ENCODE measurements at regions not wholly inside any gene's neighbourhood (a gene's known extent, or its start where the extent isn't known, plus 50 kb on each side); places are given as distances from the start of the nearest gene placed in this dataset.

DNA sequence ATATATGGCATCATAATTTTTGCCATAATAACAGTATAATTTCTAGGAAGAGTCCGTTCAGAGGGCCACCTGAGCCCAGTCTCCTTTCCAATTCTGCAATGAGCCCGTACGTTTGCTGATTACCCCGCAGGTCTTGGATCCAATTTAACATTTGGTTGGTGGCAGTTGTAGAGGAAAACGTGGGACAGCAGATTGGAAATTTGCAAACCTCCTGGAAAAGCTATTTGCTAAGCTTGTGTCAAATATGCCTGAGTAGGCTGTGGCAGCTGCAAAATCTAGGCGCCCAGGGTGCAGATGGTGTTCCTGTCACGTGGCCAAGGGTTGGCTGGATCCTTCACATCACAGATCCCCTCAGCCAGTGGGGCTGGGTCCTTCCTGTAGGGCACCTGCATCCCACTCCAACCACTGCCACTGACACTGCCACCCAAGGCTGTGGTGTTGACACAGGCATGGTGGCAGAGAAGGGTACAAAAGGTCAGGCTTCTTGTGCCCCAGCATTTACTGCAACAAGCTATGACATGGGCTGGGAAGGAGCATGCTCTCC is 174.8 kb upstream of the SYT6 start:
- Histone ChIP-seq H3K27ac (ENCODE audit: extremely low read depth, low read depth, low read length) (no peak overlapping the region), H3K9me3 (ENCODE audit: control insufficient read depth, insufficient read depth, low read depth, low read length) (no peaks in the 10 kb centered on the region), H3K36me3 (ENCODE audit: control insufficient read depth in 2 of 2, insufficient read depth in 1 of 2, low read length in 2 of 2) (no peaks in the 10 kb centered on the region), H3K4me1 (ENCODE audit: control insufficient read depth, insufficient read depth, low read length) (no peaks in the 10 kb centered on the region), H3K4me3 (ENCODE audit: low read depth, low read length) (no peak overlapping the region)
- CTCF ChIA-PET, result interaction anchor here (0.8 to 2.7 kb wide), 2 partner anchors 18 to 87 kb away, joined by 3 to 16 read pairs; no protein-coding TSS in a partner anchor
- TF ChIP-seq ZNF37A (tag by site-specific recombination; IDR thresholded peaks at IDR 0.05) (no peak), ZNF112 (tag by site-specific recombination; IDR thresholded peaks at IDR 0.05) (no peak), AEBP2 (tag by site-specific recombination; IDR thresholded peaks at IDR 0.05; ENCODE audit: borderline replicate concordance) (no peak), ZNF311 (tag by site-specific recombination; IDR thresholded peaks at IDR 0.05; ENCODE audit: borderline replicate concordance) (no peak), ZNF580 (tag by site-specific recombination; IDR thresholded peaks at IDR 0.05) (no peak), ZNF621 (tag by site-specific recombination; IDR thresholded peaks at IDR 0.05) (no peak), ZNF292 (tag by site-specific recombination; IDR thresholded peaks at IDR 0.05; ENCODE audit: borderline replicate concordance, low read depth) (no peak), ZNF341 (tag by site-specific recombination; IDR thresholded peaks at IDR 0.05; ENCODE audit: low read depth) (no peak), ZNF221 (tag by site-specific recombination; IDR thresholded peaks at IDR 0.05; ENCODE audit: borderline replicate concordance) (no peak), MEIS1 (CRISPR knock-in tag; IDR thresholded peaks at IDR 0.05; ENCODE audit: borderline replicate concordance) (no peak), ZNF692 (tag by site-specific recombination; IDR thresholded peaks at IDR 0.05) (no peak), TCF7L2 (IDR thresholded peaks at IDR 0.05; ENCODE audit: borderline replicate concordance, low read depth, low read length) (no peak), GLIS2 (tag by site-specific recombination; IDR thresholded peaks at IDR 0.05) (no peak)
- TF ChIP-seq, protein P1, sequence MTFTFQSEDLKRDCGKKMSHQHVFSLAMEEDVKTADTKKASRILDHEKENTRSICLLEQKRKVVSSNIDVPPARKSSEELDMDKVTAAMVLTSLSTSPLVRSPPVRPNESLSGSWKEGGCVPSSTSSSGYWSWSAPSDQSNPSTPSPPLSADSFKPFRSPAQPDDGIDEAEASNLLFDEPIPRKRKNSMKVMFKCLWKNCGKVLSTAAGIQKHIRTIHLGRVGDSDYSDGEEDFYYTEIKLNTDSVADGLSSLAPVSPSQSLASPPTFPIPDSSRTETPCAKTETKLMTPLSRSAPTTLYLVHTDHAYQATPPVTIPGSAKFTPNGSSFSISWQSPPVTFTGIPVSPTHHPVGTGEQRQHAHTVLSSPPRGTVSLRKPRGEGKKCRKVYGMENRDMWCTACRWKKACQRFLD (tag by site-specific recombination; IDR thresholded peaks at IDR 0.05), result no peak
- POLR2A ChIA-PET, result no interaction called here

DNA sequence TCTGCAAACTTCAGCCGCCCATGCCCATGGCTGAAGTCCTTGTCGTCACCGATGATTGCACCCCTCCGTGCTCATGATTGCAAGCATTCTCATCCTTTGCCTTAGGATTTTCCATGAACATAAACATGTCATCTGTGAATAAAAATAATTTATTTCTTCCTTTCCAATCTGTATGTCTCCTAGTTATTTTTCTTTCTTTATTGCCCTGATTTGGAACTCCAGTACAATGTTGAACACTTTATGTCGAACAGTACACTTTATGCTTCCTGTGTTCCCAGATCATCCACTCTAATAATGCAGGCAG is 170.9 kb upstream of the SYT6 start:
- Histone ChIP-seq H3K27ac (ENCODE audit: extremely low read depth, low read depth, low read length) (no peak overlapping the region), H3K36me3 (ENCODE audit: control insufficient read depth in 2 of 2, insufficient read depth in 1 of 2, low read length in 2 of 2) (no peaks in the 10 kb centered on the region), H3K9me3 (ENCODE audit: control insufficient read depth, insufficient read depth, low read depth, low read length) (no peaks in the 10 kb centered on the region), H3K4me3 (ENCODE audit: low read depth, low read length) (no peak overlapping the region), H3K4me1 (ENCODE audit: control insufficient read depth, insufficient read depth, low read length) (no peaks in the 10 kb centered on the region)
- POLR2A ChIA-PET, result no interaction called here
- CTCF ChIA-PET, result no interaction called here
- TF ChIP-seq ZNF791 (tag by site-specific recombination; IDR thresholded peaks at IDR 0.05) (no peak), ZNF16 (tag by site-specific recombination; IDR thresholded peaks at IDR 0.05; ENCODE audit: low read depth) (no peak), ZNF223 (tag by site-specific recombination; IDR thresholded peaks at IDR 0.05) (no peak), ZNF202 (tag by site-specific recombination; IDR thresholded peaks at IDR 0.05; ENCODE audit: borderline replicate concordance) (no peak), GLI4 (tag by site-specific recombination; IDR thresholded peaks at IDR 0.05) (no peak), ZNF777 (tag by site-specific recombination; IDR thresholded peaks at IDR 0.05; ENCODE audit: borderline replicate concordance) (no peak), ZNF707 (tag by site-specific recombination; IDR thresholded peaks at IDR 0.05) (no peak), ZNF174 (tag by site-specific recombination; IDR thresholded peaks at IDR 0.05) (no peak), ZNF184 (tag by site-specific recombination; IDR thresholded peaks at IDR 0.05) (no peak)
- TF ChIP-seq, protein P2, sequence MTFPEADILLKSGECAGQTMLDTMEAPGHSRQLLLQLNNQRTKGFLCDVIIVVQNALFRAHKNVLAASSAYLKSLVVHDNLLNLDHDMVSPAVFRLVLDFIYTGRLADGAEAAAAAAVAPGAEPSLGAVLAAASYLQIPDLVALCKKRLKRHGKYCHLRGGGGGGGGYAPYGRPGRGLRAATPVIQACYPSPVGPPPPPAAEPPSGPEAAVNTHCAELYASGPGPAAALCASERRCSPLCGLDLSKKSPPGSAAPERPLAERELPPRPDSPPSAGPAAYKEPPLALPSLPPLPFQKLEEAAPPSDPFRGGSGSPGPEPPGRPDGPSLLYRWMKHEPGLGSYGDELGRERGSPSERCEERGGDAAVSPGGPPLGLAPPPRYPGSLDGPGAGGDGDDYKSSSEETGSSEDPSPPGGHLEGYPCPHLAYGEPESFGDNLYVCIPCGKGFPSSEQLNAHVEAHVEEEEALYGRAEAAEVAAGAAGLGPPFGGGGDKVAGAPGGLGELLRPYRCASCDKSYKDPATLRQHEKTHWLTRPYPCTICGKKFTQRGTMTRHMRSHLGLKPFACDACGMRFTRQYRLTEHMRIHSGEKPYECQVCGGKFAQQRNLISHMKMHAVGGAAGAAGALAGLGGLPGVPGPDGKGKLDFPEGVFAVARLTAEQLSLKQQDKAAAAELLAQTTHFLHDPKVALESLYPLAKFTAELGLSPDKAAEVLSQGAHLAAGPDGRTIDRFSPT (tag by site-specific recombination; IDR thresholded peaks at IDR 0.05), result no peak

All from HEK293 (cell line).